Activated CD4-positive, alpha-beta T cell treated with anti-CD3 and anti-CD28 coated beads, Interleukin-2, amount 50 U/mL, for 16 hours (primary cell): ENCODE measurements at regions not wholly inside any gene's neighbourhood (a gene's known extent, or its start where the extent isn't known, plus 50 kb on each side); places are given as distances from the start of the nearest gene placed in this dataset.
A peak's percentile ranks its signal among the peaks of the same experiment; 100 is the strongest.

Experiments used
- DNase-seq: peaks from one replicate; pipeline ENCODE4 v3.0.0-alpha.2; 2020

GRCh38 chr15:94098921-94099573 is 132.3 kb upstream of the MCTP2 start:
- DNase-seq = no peak

DNA sequence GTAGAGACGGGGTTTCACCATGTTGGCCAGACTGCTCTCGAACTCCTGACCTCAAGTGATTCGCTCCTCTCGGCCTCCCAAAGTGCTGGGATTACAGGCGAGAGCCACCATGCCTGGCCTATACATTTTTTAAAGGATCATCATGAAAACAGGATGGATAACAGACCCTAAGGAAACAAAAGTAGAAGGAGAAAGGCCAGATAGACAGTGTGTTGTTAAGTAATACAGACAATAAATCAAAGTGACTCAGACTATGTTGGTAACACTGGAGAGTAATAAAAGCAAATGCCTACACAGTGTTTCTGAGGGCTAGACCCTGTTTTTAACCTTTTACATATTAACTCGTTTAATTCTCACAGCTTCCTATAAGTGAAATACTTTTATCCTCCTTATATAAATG is 133.8 kb upstream of the MCTP2 start:
- no peak for DNase-seq

DNA sequence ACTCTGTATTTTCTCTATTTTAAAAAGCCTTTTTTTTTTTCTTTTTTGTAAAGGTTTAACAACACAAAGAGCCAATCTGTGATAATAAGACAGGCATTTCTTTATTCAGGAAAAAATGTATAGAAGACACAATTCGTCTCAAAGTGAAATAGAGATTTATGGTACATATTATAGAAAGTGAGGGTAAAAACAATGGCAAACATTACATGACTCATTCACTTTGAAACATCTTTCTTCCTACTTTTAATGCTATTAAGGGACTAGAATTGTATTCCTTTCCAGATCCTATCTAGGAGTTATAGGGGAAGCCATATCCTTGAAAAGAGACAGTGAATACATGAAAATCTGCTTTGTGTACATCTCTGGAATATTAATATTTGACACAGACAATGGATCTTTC is 137.1 kb upstream of the MCTP2 start:
- no peak for DNase-seq

DNA sequence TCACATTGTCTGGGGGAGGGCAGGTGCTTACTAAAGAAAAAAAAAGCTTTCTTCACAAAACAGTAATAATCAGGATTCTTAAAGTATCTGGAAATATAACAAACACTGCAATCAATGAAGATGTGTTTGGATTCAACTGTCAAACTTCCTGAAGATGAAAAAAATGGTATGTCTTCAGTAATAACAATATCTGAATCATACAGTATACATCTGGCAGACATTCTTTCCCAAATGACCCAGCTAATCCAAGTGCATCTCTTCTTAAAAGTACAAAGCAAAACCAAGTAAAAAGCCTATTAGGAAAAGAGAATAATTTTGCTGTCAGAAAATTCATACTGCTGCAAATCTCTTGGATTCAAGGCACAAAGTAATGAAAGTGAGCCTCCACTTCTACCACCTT is 145.0 kb upstream of the MCTP2 start:
- DNase-seq = no peak

DNA sequence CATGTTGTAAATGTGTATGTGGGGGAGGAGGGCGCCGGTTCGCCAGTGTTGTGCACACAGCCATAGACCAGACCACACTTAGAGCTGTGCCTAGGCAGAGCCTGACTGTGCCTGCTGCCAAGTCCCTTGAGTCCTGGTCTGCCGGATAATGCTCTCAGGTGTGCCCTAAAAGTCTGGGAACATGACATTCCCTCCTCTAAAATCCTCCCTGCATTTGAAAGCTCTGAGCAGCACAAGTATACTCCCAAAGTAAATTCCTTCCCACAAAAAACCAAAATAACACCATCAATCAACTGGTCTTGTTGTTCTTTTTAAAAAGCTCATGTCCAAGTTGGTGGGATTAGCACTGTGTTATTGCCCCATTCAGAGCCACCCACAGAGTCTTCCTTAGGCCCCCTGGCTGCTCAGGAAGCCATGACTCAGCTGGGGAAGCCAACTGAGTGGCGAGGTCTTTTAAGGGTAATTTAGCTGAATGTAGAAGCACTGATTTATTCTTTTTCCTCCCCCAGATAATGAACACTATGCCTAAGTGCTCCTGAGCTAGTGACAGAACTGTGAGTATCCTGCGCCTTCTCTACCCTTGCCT is 147.8 kb upstream of the MCTP2 start:
- no peak for DNase-seq

GRCh38 chr15:94081829-94082228 is 149.5 kb upstream of the MCTP2 start:
- no peak for DNase-seq

DNA sequence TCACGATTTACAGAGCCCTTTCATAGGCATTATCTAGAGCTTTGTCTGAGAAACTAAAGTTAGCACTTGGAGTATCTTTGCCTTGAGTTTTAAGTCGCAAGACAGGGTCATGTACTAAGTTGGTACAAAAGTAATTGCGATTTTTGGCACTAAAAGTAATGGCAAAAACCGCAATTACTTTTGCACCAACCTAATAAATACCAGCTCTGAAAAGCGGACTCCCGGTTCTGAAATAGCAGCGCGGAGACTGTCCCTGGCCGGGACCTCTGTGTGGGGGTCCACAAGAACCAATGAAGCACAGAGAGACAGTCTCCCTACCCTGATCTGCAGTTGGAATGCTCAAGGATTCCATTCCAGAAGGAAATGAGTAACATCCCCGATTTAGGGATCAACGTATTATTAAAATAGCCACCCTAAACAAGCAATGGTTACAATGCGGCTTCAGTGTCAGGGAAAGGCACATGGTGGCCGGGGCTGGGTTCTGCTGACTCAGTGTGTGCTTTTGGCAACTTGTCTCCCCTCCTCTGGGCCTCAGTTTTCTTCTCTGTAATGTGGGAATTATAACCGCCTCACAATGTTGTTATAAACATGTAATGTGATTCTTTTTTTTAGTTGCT is 150.3 kb upstream of the MCTP2 start:
- no peak for DNase-seq

DNA sequence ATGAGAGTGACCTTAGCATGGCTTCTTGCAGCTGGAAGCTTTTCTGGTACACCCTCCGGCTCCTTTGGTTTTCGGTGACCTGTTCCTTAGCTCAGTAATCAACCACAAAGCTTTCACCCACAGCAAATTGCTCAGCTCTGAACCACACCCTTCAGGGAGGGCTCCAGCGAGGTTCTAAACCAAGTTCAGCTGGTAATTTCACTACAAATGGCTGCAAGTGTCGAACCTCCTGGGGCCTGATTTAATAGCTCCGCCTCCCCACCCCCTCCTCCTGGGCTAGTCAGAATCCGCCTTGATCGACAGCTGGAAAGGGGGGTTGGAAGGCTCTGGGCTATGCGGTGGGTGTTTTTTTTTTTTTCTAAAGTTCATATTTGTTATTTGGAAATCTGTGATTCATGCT is 150.9 kb upstream of the MCTP2 start:
- peak; percentile 5 for DNase-seq

DNA sequence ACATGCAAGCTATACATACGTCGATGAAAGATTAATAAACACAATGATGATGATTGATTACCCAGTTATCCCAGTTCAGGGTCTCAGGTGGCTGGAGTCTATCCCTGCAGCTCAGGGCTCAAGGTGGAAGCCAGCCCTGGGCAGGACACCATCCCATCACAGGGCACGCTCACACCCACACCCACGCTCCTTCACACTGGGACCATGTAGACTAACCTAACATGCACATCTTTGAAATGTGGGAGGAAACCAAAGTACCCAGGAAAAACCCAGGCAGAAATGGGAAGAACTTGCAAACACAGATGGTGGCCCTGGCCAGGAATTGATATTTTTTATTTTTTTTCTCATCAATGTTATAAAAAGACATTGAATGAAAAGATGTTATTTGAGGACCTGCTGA is 151.4 kb upstream of the MCTP2 start:
- DNase-seq = no peak

GRCh38 chr15:94079459-94079858 is 151.9 kb upstream of the MCTP2 start:
- no peak for DNase-seq

DNA sequence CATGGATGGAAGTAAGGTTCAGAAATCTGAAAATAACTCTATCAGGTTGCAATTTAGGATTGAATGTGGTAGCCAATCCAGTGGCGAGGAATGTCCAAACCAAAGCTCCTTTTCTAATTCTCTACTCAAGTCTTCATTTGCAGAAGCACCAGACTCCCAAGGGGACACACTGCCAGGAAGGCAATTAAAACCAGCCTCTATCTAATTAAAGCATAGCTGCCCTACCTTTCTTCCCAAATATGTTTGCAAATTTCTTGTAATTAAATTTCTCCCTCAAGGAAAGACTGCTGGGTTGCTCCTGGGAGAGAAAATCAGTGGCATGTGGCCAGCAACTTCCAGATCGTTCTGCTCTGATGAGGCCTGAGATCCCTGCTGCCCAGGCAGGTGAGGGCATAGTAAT is 153.4 kb upstream of the MCTP2 start:
- DNase-seq = no peak

- DNase-seq = no peak
Measured at GRCh38 chr15:94075349-94075748, 156.0 kb upstream of the MCTP2 start.

GRCh38 chr15:94070356-94071295 is 160.7 kb upstream of the MCTP2 start:
- no peak for DNase-seq

DNA sequence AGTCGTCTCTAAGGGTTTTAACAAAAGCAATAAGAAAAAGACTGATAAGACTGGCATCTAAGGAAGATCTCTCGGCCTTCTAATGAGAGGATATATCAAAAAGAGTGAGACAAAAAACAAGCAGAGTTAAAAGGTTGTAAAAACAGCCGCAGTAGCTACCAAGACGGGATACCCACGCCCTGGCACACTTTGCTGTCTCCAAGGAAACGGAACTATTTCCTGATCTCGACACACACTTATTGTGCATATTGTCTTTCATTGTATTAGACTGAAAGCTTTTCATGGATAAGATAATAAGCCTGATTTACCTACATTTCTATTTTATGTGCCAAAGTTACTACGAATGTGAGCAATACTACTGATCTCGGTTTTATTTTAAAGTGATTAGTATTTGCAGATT is 161.5 kb upstream of the MCTP2 start:
- no peak for DNase-seq

- DNase-seq = no peak
Measured at GRCh38 chr15:94066811-94067210, 164.6 kb upstream of the MCTP2 start.

DNA sequence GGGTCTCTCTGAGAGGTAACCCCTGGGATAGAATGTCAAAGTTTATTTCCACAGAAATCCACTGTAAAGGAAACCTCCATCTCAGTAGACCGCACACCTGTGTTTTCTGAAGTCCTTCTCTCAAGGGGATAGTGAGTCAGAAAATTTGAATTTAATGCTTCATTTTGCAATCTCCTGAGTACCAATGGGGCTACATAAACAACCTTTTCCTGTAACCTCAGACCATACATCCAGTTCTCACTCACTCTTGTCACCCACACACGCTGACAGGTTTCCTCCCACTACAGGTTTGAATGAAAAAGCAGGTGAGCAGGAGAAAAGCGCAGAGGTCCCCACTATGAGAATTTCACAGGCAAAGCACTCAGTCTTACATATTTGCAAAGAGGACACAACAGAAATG is 165.3 kb upstream of the MCTP2 start:
- no peak for DNase-seq

DNA sequence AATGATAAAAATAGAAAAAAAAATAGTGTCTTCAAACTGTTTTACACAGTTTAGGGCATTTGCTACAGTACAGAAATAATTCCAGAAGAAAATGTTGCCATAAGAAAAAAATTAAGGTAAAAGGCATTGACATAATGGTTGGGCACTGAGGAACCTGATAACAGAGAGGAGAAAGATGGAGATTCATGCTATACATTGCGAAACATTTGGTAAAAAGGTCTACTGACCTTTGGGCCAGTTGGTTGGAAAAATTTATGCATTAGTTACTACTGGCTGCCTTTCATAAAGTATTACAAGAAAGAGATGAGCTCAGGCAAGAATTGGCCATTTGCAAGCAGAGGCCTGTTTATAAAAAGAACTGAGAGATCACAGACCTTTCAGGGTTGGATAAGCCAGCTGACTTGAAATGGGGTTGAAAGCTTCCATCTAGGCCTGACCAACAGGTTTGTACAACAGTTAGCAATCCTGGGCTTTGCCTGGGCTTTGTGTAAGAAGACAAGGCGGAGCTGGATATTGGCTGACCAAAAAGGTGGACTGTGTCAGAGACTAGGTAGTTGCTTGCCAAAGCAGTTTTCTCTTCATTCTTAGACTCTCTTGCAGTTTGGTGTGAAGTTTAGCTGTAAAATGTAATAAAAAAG is 166.6 kb upstream of the MCTP2 start:
- no peak for DNase-seq

DNA sequence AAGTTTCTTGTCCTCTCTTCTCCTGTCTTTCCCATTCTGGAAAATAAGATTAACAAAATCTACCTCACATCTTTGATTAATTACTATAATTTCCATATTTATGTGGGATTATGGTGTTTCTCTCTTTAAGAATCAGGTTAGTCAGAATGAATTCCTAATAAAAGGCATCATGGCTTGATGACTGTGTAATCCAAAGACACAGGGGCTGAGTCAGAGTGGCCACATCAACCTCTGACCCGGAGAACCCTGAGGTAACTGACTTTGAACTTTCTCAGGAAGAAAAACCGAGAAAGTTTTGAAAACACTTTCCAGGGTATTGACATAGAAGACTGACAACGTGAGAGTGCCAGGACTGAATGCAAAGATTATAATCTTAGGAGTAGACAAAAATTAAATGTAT is 170.3 kb upstream of the MCTP2 start:
- DNase-seq = no peak

DNA sequence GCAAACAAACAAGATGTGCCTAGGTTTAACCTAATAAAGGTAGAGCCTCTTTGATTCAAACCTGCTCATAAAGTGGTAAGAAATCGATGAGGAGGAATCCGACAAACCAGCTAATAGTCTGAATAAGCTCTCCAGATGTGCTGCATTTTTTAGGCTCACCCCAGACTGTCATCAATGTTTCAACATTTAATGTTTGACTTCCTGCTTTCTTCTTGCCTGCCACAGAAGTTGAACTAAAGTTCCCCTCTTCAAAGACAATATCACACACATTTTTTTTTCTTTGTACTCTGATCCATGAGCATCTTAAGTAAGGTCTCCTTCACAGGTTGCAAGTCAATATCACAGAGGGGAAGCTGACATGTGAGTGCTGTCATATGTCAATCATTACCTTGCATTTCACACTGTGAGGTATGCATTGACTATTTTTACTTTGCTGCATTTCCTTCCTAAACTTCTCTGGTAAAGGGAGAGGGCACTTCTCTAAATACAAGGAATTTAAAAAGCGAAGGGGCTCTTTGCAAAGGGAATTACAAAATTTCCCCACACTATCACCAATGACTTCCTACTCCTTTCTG is 172.3 kb upstream of the MCTP2 start:
- no peak for DNase-seq

- DNase-seq = no peak
Measured at GRCh38 chr15:94057305-94057704, 174.1 kb upstream of the MCTP2 start.

DNA sequence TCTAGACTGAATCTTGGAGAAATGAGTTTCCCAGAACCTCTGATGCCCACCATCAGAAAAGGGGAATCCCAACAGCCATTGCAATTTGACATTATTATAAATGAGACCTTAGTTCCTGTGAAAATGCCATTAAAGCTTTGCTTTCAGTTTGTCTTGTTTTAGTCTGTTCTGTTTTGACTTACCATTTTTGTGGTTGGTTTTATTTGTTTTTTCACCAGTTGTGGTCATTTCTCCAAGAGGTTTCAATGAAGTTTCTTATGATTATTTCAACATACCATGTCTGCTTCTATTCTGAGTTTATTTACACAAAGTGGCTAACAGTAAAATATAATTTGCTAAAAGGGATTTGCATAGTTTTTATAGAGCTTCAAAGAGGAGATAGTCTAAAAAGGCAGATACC is 175.0 kb upstream of the MCTP2 start:
- DNase-seq = no peak

- no peak for DNase-seq
Measured at GRCh38 chr15:94053626-94054025, 177.7 kb upstream of the MCTP2 start.

- no peak for DNase-seq
Measured at GRCh38 chr15:94052711-94053110, 178.7 kb upstream of the MCTP2 start.
